ENCODE measurements at regions not wholly inside any gene's neighbourhood (a gene's known extent, or its start where the extent isn't known, plus 50 kb on each side); places are given as distances from the start of the nearest gene placed in this dataset.

DNA sequence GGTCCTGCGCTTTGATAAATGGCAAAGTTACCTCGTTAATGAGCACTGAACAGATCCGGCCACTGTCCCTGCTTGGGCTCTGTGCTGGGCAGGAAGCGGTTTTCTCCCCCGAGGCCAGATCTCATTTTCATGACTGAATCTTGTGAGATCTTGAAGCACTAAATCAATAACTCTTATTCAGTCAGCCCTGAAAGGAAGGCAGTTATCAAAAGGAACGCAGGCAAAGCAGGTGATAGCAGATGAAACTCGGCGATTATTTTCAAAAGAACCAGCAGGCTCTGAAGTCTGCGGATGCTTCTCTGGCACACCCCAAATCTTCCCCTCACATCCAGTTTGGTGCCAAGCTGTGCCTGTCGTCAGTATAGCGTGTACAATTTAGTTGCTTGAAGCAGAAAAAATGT lies 228.7 kb downstream of the BAMBI start:
- H3K4me1 ChIP-seq (ENCODE audit: insufficient read depth, low read length, poor library complexity, severe bottlenecking) = no peaks in the 10 kb centered on the region
- BruUV-seq (replicated peaks) = no TSS peak
- H3K27me3 ChIP-seq (replicated peaks; ENCODE audit: insufficient read depth, low read depth, low read length, poor library complexity) = no peaks in the 10 kb centered on the region
- TF ChIP-seq EZH2 (IDR thresholded peaks at IDR 0.05; ENCODE audit: borderline replicate concordance, low read depth, low read length, poor library complexity, severe bottlenecking) (no peak), CTCF (conservative IDR thresholded peaks at IDR 0.05; ENCODE audit: low read depth, low read length) (no peak)
- CTCF ChIA-PET = no interaction called here
- intact Hi-C loops (cut with micrococcal nuclease; ENCODE audit: unreplicated experiment) = no loop called here
- DNase-seq (ENCODE audit: low spot score) = no peak
- no peak overlapping the region for H3K4me3 ChIP-seq (ENCODE audit: low read depth, low read length, poor library complexity, severe bottlenecking)
- no peak overlapping the region for H3K27ac ChIP-seq (ENCODE audit: low read depth, low read length, poor library complexity, severe bottlenecking)
- no peaks in the 10 kb centered on the region for H3K36me3 ChIP-seq (ENCODE audit: insufficient read depth, low read length, poor library complexity, severe bottlenecking)
- POLR2A ChIA-PET (ENCODE audit: low non-redundant PET) = no interaction called here
- H3K9me3 ChIP-seq (ENCODE audit: low read depth, low read length, poor library complexity, severe bottlenecking) = no peaks in the 10 kb centered on the region

GRCh38 chr10:28906415-28906814 lies 229.1 kb downstream of the BAMBI start:
- Histone ChIP-seq H3K27me3 (replicated peaks; ENCODE audit: insufficient read depth, low read depth, low read length, poor library complexity) (no peaks in the 10 kb centered on the region), H3K9me3 (ENCODE audit: low read depth, low read length, poor library complexity, severe bottlenecking) (no peaks in the 10 kb centered on the region), H3K4me3 (ENCODE audit: low read depth, low read length, poor library complexity, severe bottlenecking) (no peak overlapping the region), H3K36me3 (ENCODE audit: insufficient read depth, low read length, poor library complexity, severe bottlenecking) (no peaks in the 10 kb centered on the region), H3K27ac (ENCODE audit: low read depth, low read length, poor library complexity, severe bottlenecking) (no peak overlapping the region), H3K4me1 (ENCODE audit: insufficient read depth, low read length, poor library complexity, severe bottlenecking) (no peaks in the 10 kb centered on the region)
- BruUV-seq (replicated peaks) = no TSS peak
- POLR2A ChIA-PET (ENCODE audit: low non-redundant PET) = no interaction called here
- intact Hi-C loops (cut with micrococcal nuclease; ENCODE audit: unreplicated experiment) = no loop called here
- TF ChIP-seq EZH2 (IDR thresholded peaks at IDR 0.05; ENCODE audit: borderline replicate concordance, low read depth, low read length, poor library complexity, severe bottlenecking) = no peak
- no peak for TF ChIP-seq CTCF (conservative IDR thresholded peaks at IDR 0.05; ENCODE audit: low read depth, low read length)
- no peak for DNase-seq (ENCODE audit: low spot score)
- CTCF ChIA-PET = no interaction called here

- TF ChIP-seq EZH2 (IDR thresholded peaks at IDR 0.05; ENCODE audit: borderline replicate concordance, low read depth, low read length, poor library complexity, severe bottlenecking) (no peak), CTCF (conservative IDR thresholded peaks at IDR 0.05; ENCODE audit: low read depth, low read length) (no peak)
- ChIA-PET CTCF (no interaction called here), POLR2A (ENCODE audit: low non-redundant PET) (no interaction called here)
- no peaks in the 10 kb centered on the region for H3K9me3 ChIP-seq (ENCODE audit: low read depth, low read length, poor library complexity, severe bottlenecking)
- H3K27ac ChIP-seq (ENCODE audit: low read depth, low read length, poor library complexity, severe bottlenecking) = no peak overlapping the region
- BruUV-seq (replicated peaks) = no TSS peak
- intact Hi-C loops (cut with micrococcal nuclease; ENCODE audit: unreplicated experiment) = no loop called here
- no peaks in the 10 kb centered on the region for H3K27me3 ChIP-seq (replicated peaks; ENCODE audit: insufficient read depth, low read depth, low read length, poor library complexity)
- H3K4me3 ChIP-seq (ENCODE audit: low read depth, low read length, poor library complexity, severe bottlenecking) = no peak overlapping the region
- H3K36me3 ChIP-seq (ENCODE audit: insufficient read depth, low read length, poor library complexity, severe bottlenecking) = no peaks in the 10 kb centered on the region
- DNase-seq (ENCODE audit: low spot score) = no peak
- no peaks in the 10 kb centered on the region for H3K4me1 ChIP-seq (ENCODE audit: insufficient read depth, low read length, poor library complexity, severe bottlenecking)
Observed at GRCh38 chr10:28906934-28907333, 229.6 kb downstream of the BAMBI start.

All from A673 (cell line).